Mucosa of descending colon (tissue), 3 donors: ENCODE measurements at regions not wholly inside any gene's neighbourhood (a gene's known extent, or its start where the extent isn't known, plus 50 kb on each side); places are given as distances from the start of the nearest gene placed in this dataset.
A peak's percentile ranks its signal among the peaks of the same experiment; 100 is the strongest.

Experiments
- ATAC-seq: fragments of 200-7000 bp; cut with Tn5 transposase; one replicate; pipeline ENCODE4 v1.9.1; 2020; ENCODE audit warnings: mild to moderate bottlenecking, moderate library complexity
- DNase-seq, 3 donors: peaks; one replicate each; pipeline ENCODE4 v3.0.0-alpha.2; 2020
- H3K36me3 ChIP-seq: fragments of 200-600 bp; one replicate; pipeline ENCODE4 v1.8.0; 2021; ENCODE audit warnings: low read depth, mild to moderate bottlenecking
- H3K4me1 ChIP-seq: fragments of 200-600 bp; one replicate; pipeline ENCODE4 v1.8.0; 2021; ENCODE audit warnings: low read depth, mild to moderate bottlenecking
- H3K4me3 ChIP-seq: fragments of 200-600 bp; one replicate; pipeline ENCODE4 v1.8.0; 2021; ENCODE audit warnings: mild to moderate bottlenecking
- H3K9me3 ChIP-seq: fragments of 200-600 bp; one replicate; pipeline ENCODE4 v1.8.0; 2021; ENCODE audit warnings: mild to moderate bottlenecking
- intact Hi-C, 2 donors: fragments of 100-400 bp; cut with DNase I in 1 of 2; cut with micrococcal nuclease in 1 of 2; formaldehyde crosslinking; loops; one replicate each; pipeline versions ENCODE4 v1.11.0 to v1.11.1; 2022; cut with DNase I, micrococcal nuclease
- TF ChIP-seq, protein P1 (sequence below): fragments of 200-600 bp; IDR thresholded peaks from one replicate; pipeline ENCODE4 v1.8.0; 2022; ENCODE audit warnings: antibody characterized with exemption, mild to moderate bottlenecking
- donor health status: DM: no; HTN: no; CAD: no; lungs with moderate emphysema.
- donor health status: DM: no; HTN: no; CAD: no.
- donor health status: DM: no; HTN: yes; CAD: no.

DNA sequence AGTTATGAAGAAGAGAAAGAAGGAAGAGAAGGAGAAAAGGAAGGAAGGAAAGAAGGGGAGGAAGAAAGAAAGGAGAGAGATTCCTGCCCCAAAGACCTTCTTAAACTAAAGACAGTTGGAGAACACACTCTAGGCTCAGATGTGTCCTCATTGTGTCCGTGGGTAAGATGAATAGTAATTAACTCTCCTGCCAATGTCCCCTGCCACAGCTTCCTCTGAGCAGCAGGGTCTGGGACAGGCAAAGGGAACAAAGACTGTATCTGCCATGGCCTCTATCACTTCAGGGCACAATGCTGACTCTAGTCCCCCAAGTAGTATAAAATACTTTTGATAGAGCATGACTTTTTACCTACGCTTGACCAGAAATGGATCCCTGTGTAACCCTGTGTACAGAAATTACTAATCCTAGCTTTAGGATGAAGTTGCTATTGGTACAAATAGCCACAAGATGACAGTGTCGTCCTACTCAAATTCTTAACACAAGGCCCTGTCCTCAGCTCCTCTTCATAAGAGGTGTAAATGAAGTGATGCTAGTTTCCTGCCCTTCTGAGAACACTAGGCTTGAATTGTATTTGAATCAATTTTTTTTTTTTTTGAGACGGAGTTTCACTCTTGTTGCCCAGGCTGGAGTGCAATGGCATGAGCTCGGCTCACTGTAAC is 186.2 kb upstream of the GPR12 start:
- TF ChIP-seq, protein P1, sequence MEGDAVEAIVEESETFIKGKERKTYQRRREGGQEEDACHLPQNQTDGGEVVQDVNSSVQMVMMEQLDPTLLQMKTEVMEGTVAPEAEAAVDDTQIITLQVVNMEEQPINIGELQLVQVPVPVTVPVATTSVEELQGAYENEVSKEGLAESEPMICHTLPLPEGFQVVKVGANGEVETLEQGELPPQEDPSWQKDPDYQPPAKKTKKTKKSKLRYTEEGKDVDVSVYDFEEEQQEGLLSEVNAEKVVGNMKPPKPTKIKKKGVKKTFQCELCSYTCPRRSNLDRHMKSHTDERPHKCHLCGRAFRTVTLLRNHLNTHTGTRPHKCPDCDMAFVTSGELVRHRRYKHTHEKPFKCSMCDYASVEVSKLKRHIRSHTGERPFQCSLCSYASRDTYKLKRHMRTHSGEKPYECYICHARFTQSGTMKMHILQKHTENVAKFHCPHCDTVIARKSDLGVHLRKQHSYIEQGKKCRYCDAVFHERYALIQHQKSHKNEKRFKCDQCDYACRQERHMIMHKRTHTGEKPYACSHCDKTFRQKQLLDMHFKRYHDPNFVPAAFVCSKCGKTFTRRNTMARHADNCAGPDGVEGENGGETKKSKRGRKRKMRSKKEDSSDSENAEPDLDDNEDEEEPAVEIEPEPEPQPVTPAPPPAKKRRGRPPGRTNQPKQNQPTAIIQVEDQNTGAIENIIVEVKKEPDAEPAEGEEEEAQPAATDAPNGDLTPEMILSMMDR = peak; percentile 64
- DNase-seq (no peak), ATAC-seq (peak; percentile 37)
- Histone ChIP-seq H3K4me1 (peaks cover 22% of the 10 kb centered on the region), H3K9me3 (no peaks in the 10 kb centered on the region), H3K4me3 (no peak overlapping the region), H3K36me3 (no peaks in the 10 kb centered on the region)
- intact Hi-C loops = loop anchor here (2.0 to 10.0 kb wide), 2 partner anchors 38 to 418 kb away; no protein-coding TSS in a partner anchor

DNA sequence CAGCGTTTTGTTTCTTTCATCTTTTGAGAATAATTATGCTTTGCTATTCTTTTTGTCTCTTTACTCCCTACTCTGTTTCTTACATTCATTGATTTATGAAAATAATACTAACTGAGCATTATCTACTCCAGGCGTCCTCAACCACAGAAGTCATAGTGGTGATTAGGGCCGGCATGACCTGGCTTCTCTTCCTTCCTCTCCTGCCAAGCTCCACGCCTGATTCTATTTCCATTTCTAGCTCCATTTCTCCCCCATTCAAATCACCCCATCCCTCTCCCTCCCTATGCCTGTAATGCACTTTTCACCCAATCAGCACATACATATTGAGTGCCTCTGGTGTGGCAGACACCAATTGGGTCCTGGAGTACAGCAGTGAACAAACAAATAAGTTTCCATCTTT is 183.2 kb upstream of the GPR12 start:
- no peaks in the 10 kb centered on the region for H3K4me1 ChIP-seq
- ATAC-seq (no peak), DNase-seq (no peak)
- intact Hi-C loops = loop anchor here in 1 of 2 donors (10.0 kb wide), 1 partner anchor 421 kb away; no protein-coding TSS in a partner anchor
- H3K4me3 ChIP-seq = no peak overlapping the region
- no peaks in the 10 kb centered on the region for H3K36me3 ChIP-seq
- no peaks in the 10 kb centered on the region for H3K9me3 ChIP-seq
- TF ChIP-seq, protein P1 = no peak

DNA sequence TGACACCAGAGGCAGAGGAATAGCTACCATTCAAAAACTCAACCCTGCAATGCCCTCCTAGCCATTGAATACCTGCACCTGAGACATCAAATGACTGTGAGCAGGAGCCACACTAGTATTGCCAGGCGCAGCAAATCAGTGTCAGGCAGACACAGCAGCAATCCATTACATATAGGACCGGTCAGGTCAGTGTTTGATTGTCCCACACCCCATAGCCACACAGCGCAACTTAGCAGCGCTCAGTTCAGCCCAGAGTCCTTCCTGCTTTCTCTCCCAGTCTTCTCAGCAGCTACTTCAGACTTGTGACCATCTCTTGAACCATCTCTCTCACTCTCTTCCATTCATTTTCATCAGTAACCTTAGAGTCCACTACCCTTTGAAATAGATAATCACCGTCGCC is 181.6 kb upstream of the GPR12 start:
- no peak for DNase-seq

DNA sequence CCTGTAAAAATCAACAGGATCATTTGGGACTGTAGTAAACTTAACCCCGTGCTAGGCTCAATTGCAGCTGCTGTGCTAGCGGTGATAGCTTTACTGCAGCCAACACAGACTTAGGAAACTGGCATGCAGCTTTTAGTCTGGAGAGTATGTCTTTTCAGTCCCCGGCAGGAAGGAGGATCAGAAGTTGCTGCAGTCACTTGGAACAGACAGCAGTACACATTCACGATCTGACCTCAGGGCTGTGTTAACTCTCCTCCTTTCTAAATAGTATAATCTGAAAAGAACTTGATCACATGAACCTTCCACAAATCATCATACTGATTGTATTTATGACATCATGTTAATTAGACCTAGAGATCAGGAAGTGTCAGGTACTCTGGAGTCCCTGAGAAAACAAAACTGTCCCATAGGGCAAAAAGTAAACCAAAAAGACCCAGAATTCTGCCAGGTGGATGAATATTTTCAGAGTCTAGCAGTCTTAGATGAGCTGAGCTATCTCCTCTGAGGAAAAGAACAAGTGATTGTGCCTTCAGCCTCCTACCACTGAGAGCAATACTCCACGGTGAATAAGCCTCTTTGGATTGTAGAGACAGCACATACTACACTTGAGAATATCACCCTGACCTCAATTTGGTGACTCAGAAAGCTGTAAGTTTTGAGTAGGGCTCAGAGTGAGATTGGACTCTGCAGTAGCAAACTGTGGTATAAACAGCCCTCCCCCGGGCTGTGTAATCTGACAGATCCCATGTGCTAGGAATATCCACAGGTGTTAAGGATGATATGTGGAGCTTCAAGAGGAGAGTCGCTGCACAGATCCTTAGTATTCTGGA is 181.0 kb upstream of the GPR12 start:
- Histone ChIP-seq H3K4me3 (no peak overlapping the region), H3K4me1 (no peaks in the 10 kb centered on the region), H3K36me3 (no peaks in the 10 kb centered on the region), H3K9me3 (no peaks in the 10 kb centered on the region)
- no peak for DNase-seq
- TF ChIP-seq, protein P1 = no peak
- intact Hi-C loops = loop anchor here in 1 of 2 donors (10.0 kb wide), 1 partner anchor 423 kb away; no protein-coding TSS in a partner anchor
- peak; percentile 84 for ATAC-seq

More for the DNA sequence above, 181.6 kb upstream of the GPR12 start:
- intact Hi-C loops = loop anchor here in 1 of 2 donors (10.0 kb wide), 1 partner anchor 423 kb away; no protein-coding TSS in a partner anchor
- no peaks in the 10 kb centered on the region for H3K4me1 ChIP-seq
- no peaks in the 10 kb centered on the region for H3K9me3 ChIP-seq
- no peaks in the 10 kb centered on the region for H3K36me3 ChIP-seq
- ATAC-seq = peak; percentile 62
- TF ChIP-seq, protein P1 = no peak
- no peak overlapping the region for H3K4me3 ChIP-seq

DNA sequence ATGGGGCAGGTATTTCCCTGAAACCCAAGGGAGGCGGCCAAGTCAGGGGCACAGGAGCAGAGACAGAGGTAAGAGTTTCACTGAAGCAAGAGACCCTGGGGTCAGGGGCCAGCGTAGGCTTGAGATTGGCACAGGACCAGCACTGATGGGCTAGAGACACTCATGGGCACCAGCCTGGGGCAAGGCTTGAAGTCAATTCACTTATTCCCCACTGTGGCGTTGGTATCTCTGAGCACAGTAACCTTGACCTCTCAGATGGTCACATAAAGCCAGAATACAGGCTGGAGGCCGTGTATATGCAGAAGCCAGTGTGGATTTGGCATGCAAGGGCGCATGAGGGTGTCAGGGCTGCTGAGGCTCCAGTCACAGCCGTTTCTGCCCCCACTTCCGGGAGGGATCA is 173.5 kb upstream of the GPR12 start:
- intact Hi-C loops = no loop called here
- ATAC-seq (no peak), DNase-seq (no peak)
- TF ChIP-seq, protein P1 = no peak
- H3K4me1 ChIP-seq = no peaks in the 10 kb centered on the region
- H3K9me3 ChIP-seq = no peaks in the 10 kb centered on the region
- no peaks in the 10 kb centered on the region for H3K36me3 ChIP-seq
- H3K4me3 ChIP-seq = no peak overlapping the region
